Uterus (tissue), 2 donors: ENCODE measurements at regions not wholly inside any gene's neighbourhood (a gene's known extent, or its start where the extent isn't known, plus 50 kb on each side); places are given as distances from the start of the nearest gene placed in this dataset.

ENCODE experiments used
- CTCF ChIP-seq, 4 experiments: fragments of 200-600 bp in 2 of 4; fragments of 450-650 bp in 2 of 4; sonication (generic) in 2 of 4; IDR thresholded peaks; one replicate each; pipeline ENCODE4 v1.5.1; 2016 to 2019; ENCODE audit warnings: antibody characterized with exemption in 4 of 4, mild to moderate bottlenecking in 2 of 4, moderate library complexity in 1 of 4
- POLR2A ChIP-seq, 2 donors: fragments of 450-650 bp; IDR thresholded peaks; one replicate each; pipeline ENCODE4 v1.6.1; 2016; ENCODE audit warnings: antibody characterized with exemption in 2 of 2, mild to moderate bottlenecking in 1 of 2, moderate library complexity in 1 of 2

- TF ChIP-seq CTCF (IDR thresholded peaks at IDR 0.05) (no peak), POLR2A (IDR thresholded peaks at IDR 0.05) (no peak)
These were observed 62.9 kb upstream of the CYRIA start for GRCh38 chr2:16728351-16729136.
